GM10266 (cell line): ENCODE measurements at regions not wholly inside any gene's neighbourhood (a gene's known extent, or its start where the extent isn't known, plus 50 kb on each side); places are given as distances from the start of the nearest gene placed in this dataset.

Experiments
- DNase-seq: peaks from one replicate; pipeline ENCODE4 v3.0.0; 2012; ENCODE audit errors: extremely low spot score
- TF ChIP-seq, protein P1 (sequence below): IDR thresholded peaks from 2 replicates; pipeline ENCODE4 v1.5.1; 2012; ENCODE audit warnings: mild to moderate bottlenecking, low read depth; ENCODE audit not compliant: control insufficient read depth, insufficient read depth; ENCODE audit errors: missing control alignments

DNA sequence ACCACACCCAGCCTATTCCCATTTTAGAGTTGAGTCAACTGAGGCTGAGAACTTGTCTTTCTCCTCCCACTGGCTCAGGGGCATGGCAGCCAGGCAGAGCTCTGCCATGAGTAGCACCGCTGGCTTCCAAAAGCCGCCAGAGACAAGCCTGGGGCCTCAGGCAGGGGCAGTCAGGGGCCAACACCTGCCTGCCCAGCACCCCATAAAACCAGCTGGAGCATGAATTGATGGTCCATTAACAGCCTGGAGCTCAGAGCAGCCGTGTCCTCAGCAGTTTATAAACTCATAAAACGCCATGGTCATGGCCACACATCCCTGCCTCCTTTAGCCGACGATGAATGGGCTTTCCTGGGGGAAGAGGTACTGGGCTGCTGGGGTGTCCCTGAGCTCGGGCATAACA, 50.6 kb upstream of the PAX7 start:
- TF ChIP-seq, protein P1, sequence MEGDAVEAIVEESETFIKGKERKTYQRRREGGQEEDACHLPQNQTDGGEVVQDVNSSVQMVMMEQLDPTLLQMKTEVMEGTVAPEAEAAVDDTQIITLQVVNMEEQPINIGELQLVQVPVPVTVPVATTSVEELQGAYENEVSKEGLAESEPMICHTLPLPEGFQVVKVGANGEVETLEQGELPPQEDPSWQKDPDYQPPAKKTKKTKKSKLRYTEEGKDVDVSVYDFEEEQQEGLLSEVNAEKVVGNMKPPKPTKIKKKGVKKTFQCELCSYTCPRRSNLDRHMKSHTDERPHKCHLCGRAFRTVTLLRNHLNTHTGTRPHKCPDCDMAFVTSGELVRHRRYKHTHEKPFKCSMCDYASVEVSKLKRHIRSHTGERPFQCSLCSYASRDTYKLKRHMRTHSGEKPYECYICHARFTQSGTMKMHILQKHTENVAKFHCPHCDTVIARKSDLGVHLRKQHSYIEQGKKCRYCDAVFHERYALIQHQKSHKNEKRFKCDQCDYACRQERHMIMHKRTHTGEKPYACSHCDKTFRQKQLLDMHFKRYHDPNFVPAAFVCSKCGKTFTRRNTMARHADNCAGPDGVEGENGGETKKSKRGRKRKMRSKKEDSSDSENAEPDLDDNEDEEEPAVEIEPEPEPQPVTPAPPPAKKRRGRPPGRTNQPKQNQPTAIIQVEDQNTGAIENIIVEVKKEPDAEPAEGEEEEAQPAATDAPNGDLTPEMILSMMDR = no peak
- DNase-seq = no peak

DNA sequence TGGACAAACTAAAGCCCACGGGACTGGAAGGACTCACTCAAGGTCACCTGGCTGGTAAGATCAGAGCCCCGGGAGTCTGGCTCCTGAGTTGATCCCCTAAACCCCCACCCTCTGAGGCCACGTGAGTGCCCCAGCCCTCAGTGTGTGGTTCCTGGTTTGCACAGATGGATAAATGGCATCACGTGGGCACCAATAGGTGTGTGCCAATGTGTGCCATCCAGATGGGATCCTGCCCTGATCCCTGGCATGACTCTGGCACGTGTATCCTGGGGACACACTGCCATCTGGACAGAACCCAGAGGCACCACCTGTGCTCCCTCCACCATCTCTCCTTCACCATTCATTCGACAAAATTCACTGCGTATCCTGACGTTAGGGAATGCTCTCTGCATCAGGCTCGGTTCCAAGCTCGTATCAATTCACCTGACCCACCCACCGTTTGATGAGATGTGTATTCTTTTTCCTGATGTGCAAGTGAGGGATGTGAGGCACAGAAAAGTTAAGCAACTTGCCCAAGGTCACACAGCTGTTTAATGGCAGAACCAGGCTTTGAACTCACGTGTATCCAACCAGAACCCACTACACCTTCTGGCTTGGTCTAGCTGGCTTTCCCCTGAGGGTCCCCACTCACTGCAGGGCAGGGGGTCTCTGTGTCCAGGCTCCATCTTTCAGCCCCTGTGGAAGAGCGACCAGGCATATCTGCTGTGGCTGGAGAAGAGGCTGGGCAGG, 49.8 kb upstream of the PAX7 start:
- no peak for DNase-seq
- TF ChIP-seq, protein P1 = no peak
